ENCODE measurements at regions not wholly inside any gene's neighbourhood (a gene's known extent, or its start where the extent isn't known, plus 50 kb on each side); places are given as distances from the start of the nearest gene placed in this dataset.

DNA sequence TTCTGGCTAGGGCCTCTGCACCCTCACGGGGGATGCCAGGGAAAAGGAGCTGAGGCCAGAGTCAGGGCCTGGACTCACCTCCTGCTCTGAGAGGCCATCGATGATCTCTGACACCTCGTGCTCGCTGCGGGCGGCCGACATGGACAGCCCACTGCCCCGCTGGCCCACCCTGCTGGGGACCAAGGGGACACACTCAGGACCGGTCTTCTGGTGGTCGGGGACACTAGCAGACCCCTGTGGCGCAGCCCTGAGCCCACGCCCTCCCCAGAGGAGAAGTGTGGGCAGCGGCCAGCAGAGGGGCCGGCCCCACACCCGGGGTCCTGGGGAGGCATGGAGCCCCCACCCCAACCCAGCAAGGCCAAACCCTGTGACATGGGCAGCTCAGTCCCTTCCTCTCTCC, 134.6 kb downstream of the RFLNA start:
- DNase-seq (ENCODE audit: low read depth, low spot score) (no peak), ATAC-seq (no peak)
- Histone ChIP-seq H3K9me3 (ENCODE audit: control insufficient read depth in 1 of 2, insufficient read depth in 1 of 2, low read depth in 1 of 2, low read length in 2 of 2) (no peaks in the 10 kb centered on the region; a peak in 1 of 4 replicates), H3K36me3 (ENCODE audit: control insufficient read depth in 1 of 2, insufficient read depth in 2 of 2, low read length in 2 of 2) (peaks cover 4 to 15% of the 10 kb centered on the region in 2 experiments; a peak in 3 of 4 replicates), H2AFZ (ENCODE audit: low read depth, low read length, poor library complexity, severe bottlenecking) (no peak overlapping the region), H3K9ac (ENCODE audit: low read length) (no peak overlapping the region), H3K9me2 (ENCODE audit: insufficient read depth) (no peaks in the 10 kb centered on the region), H3K27ac (ENCODE audit: low read depth, low read length) (no peak overlapping the region), H3K4me1 (ENCODE audit: control insufficient read depth in 1 of 2, insufficient read depth in 2 of 2, low read length in 2 of 2) (peaks cover under 1 to 4% of the 10 kb centered on the region in 2 experiments; a peak in 3 of 4 replicates), H3K4me2 (ENCODE audit: low read length) (no peak overlapping the region), H3K27me3 (ENCODE audit: insufficient read depth, low read length) (no peaks in the 10 kb centered on the region), H4K20me1 (ENCODE audit: insufficient read depth) (no peaks in the 10 kb centered on the region), H3K4me3 (replicated peaks in 1 of 2; ENCODE audit: low read depth in 1 of 2, low read length in 2 of 2) (no peak overlapping the region), H3K79me2 (ENCODE audit: insufficient read depth, low read length) (no peaks in the 10 kb centered on the region)
- BruUV-seq (replicated peaks), result no TSS peak
- intact Hi-C loops (cut with micrococcal nuclease), result no loop called here
- ChIA-PET POLR2A (no interaction called here), CTCF (no interaction called here), RAD21 (ENCODE audit: low non-redundant PET in 1 of 2, low total read pairs in 2 of 2, uncharacterized antibody in 2 of 2, unreplicated experiment in 2 of 2) (no interaction called here)
- no peak for TF ChIP-seq RAD21 (IDR thresholded peaks at IDR 0.05; ENCODE audit: low read depth)

DNA sequence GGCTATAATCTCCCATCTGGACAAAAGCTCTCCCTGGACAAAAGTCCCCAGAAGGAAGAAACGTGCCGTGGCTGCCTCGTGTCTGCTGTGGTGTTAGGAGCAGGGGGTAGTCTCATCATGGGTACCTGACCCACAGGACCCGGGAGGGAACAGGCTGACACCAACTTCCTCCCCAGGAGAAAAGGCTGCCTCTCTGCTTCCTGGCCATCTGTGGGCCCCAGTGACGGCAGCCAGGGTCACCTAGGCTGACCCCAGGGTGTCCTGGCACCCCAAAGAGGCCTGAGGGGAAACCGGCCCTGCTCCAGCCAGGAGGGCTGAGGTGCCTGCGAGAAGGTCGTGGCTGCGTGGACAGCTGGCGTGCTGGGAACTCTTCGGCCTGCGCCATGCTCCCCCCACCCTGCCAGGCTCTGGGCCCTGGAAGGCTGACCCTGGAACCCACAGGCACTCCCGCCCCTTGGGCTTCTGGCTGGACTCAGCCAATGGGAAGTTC, 133.9 kb downstream of the RFLNA start:
- H3K4me3 ChIP-seq (replicated peaks in 1 of 2; ENCODE audit: low read depth in 1 of 2, low read length in 2 of 2), result no peak overlapping the region
- peaks cover 7 to 11% of the 10 kb centered on the region in 2 experiments for H3K4me1 ChIP-seq (ENCODE audit: control insufficient read depth in 1 of 2, insufficient read depth in 2 of 2, low read length in 2 of 2)
- intact Hi-C loops (cut with micrococcal nuclease), result no loop called here
- POLR2A ChIA-PET, result no interaction called here
- H4K20me1 ChIP-seq (ENCODE audit: insufficient read depth), result no peaks in the 10 kb centered on the region
- H3K9me3 ChIP-seq (ENCODE audit: control insufficient read depth in 1 of 2, insufficient read depth in 1 of 2, low read depth in 1 of 2, low read length in 2 of 2), result no peaks in the 10 kb centered on the region; a peak in 1 of 4 replicates
- no peaks in the 10 kb centered on the region for H3K27me3 ChIP-seq (ENCODE audit: insufficient read depth, low read length)
- CTCF ChIA-PET, result no interaction called here
- no peak for ATAC-seq
- no peak overlapping the region for H2AFZ ChIP-seq (ENCODE audit: low read depth, low read length, poor library complexity, severe bottlenecking)
- peaks cover 4 to 15% of the 10 kb centered on the region in 2 experiments; a peak in 3 of 4 replicates for H3K36me3 ChIP-seq (ENCODE audit: control insufficient read depth in 1 of 2, insufficient read depth in 2 of 2, low read length in 2 of 2)
- DNase-seq (ENCODE audit: low read depth, low spot score), result no peak
- no TSS peak for BruUV-seq (replicated peaks)
- H3K79me2 ChIP-seq (ENCODE audit: insufficient read depth, low read length), result no peaks in the 10 kb centered on the region
- H3K27ac ChIP-seq (ENCODE audit: low read depth, low read length), result no peak overlapping the region
- H3K9ac ChIP-seq (ENCODE audit: low read length), result no peak overlapping the region
- RAD21 ChIA-PET (ENCODE audit: low non-redundant PET in 1 of 2, low total read pairs in 2 of 2, uncharacterized antibody in 2 of 2, unreplicated experiment in 2 of 2), result no interaction called here
- H3K4me2 ChIP-seq (ENCODE audit: low read length), result no peak overlapping the region
- TF ChIP-seq CEBPB (IDR thresholded peaks at IDR 0.05; ENCODE audit: low read depth) (no peak), SRF (IDR thresholded peaks at IDR 0.05; ENCODE audit: low read depth) (no peak), TCF7L2 (IDR thresholded peaks at IDR 0.05; ENCODE audit: borderline replicate concordance, extremely low read depth, insufficient read depth, insufficient read length) (no peak), FOSL1 (IDR thresholded peaks at IDR 0.05; ENCODE audit: low read depth) (no peak), POLR2AphosphoS5 (IDR thresholded peaks at IDR 0.05; ENCODE audit: low read depth, low read length) (no peak)
- TF ChIP-seq, protein P1, sequence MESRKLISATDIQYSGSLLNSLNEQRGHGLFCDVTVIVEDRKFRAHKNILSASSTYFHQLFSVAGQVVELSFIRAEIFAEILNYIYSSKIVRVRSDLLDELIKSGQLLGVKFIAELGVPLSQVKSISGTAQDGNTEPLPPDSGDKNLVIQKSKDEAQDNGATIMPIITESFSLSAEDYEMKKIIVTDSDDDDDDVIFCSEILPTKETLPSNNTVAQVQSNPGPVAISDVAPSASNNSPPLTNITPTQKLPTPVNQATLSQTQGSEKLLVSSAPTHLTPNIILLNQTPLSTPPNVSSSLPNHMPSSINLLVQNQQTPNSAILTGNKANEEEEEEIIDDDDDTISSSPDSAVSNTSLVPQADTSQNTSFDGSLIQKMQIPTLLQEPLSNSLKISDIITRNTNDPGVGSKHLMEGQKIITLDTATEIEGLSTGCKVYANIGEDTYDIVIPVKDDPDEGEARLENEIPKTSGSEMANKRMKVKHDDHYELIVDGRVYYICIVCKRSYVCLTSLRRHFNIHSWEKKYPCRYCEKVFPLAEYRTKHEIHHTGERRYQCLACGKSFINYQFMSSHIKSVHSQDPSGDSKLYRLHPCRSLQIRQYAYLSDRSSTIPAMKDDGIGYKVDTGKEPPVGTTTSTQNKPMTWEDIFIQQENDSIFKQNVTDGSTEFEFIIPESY (IDR thresholded peaks at IDR 0.05; ENCODE audit: extremely low read depth, insufficient replicate concordance, low read length), result no peak
- no peaks in the 10 kb centered on the region for H3K9me2 ChIP-seq (ENCODE audit: insufficient read depth)
